Large intestine (tissue), 3 donors: ENCODE measurements at regions not wholly inside any gene's neighbourhood (a gene's known extent, or its start where the extent isn't known, plus 50 kb on each side); places are given as distances from the start of the nearest gene placed in this dataset.

Source experiments
- DNase-seq, 2 donors: peaks; one replicate each; pipeline versions ENCODE4 v3.0.0 to v3.0.0-alpha.2; 2013
- H3K27ac ChIP-seq: one replicate; pipeline ENCODE4 v1.5.1; 2013; ENCODE audit warnings: low read length
- H3K27me3 ChIP-seq: 2 replicates; pipeline ENCODE4 v1.6.1; 2013; ENCODE audit warnings: low read length; ENCODE audit not compliant: control insufficient read depth, insufficient read depth
- H3K36me3 ChIP-seq: 2 replicates; pipeline ENCODE4 v1.6.1; 2013; ENCODE audit warnings: low read length; ENCODE audit not compliant: control insufficient read depth, insufficient read depth
- H3K4me1 ChIP-seq: one replicate; pipeline ENCODE4 v1.6.1; 2013; ENCODE audit warnings: low read length; ENCODE audit not compliant: control insufficient read depth, insufficient read depth
- H3K4me3 ChIP-seq: one replicate; pipeline ENCODE4 v1.5.1; 2013; ENCODE audit warnings: low read length
- H3K9me3 ChIP-seq: one replicate; pipeline ENCODE4 v1.6.1; 2013; ENCODE audit warnings: mild to moderate bottlenecking, low read depth, low read length, moderate library complexity; ENCODE audit not compliant: control insufficient read depth
- WGBS: methylation state at CpG from one replicate; pipeline ENCODE4 v1.1.5; 2013; ENCODE audit warnings: low lambda C conversion rate; ENCODE audit not compliant: insufficient coverage; 5-methylcytosine and 5-hydroxymethylcytosine counted together

- Histone ChIP-seq H3K27me3 (no peaks in the 10 kb centered on the region), H3K36me3 (no peaks in the 10 kb centered on the region), H3K27ac (peak overlapping the region; percentile 94), H3K4me1 (peaks cover 53% of the 10 kb centered on the region), H3K4me3 (no peak overlapping the region), H3K9me3 (peaks cover 4% of the 10 kb centered on the region)
- WGBS, result no CpG with 5 or more reads among the region's 13 CpGs
- no peak for DNase-seq
These were observed 73.0 kb upstream of the TMPRSS2 start for GRCh38 chr21:41580758-41581554.

- Histone ChIP-seq H3K4me3 (no peak overlapping the region), H3K9me3 (peaks cover 8% of the 10 kb centered on the region), H3K27me3 (no peaks in the 10 kb centered on the region), H3K36me3 (no peaks in the 10 kb centered on the region), H3K4me1 (peaks cover 53% of the 10 kb centered on the region), H3K27ac (peak overlapping the region; percentile 94)
- 20% methylated on average over 1 of the region's 4 CpGs for WGBS
- peak; percentile 92 to 98 for DNase-seq
These were observed 71.7 kb upstream of the TMPRSS2 start for GRCh38 chr21:41579692-41580091.

GRCh38 chr21:41578716-41579115, 70.8 kb upstream of the TMPRSS2 start:
- no peaks in the 10 kb centered on the region for H3K27me3 ChIP-seq
- DNase-seq, result peak in 1 of 2 donors; percentile 76
- WGBS, result 60% methylated on average over 1 of the region's 2 CpGs
- no peak overlapping the region for H3K4me3 ChIP-seq
- no peaks in the 10 kb centered on the region for H3K36me3 ChIP-seq
- peak overlapping the region; percentile 94 for H3K27ac ChIP-seq
- peaks cover 57% of the 10 kb centered on the region for H3K4me1 ChIP-seq
- peaks cover 10% of the 10 kb centered on the region for H3K9me3 ChIP-seq

- Histone ChIP-seq H3K27me3 (no peaks in the 10 kb centered on the region), H3K9me3 (peaks cover 10% of the 10 kb centered on the region), H3K27ac (peak overlapping the region; percentile 94), H3K4me1 (peaks cover 51% of the 10 kb centered on the region), H3K36me3 (no peaks in the 10 kb centered on the region), H3K4me3 (no peak overlapping the region)
- no peak for DNase-seq
- 100% methylated on average over 1 of the region's 1 CpG for WGBS
These were observed 70.1 kb upstream of the TMPRSS2 start for GRCh38 chr21:41578083-41578482.

GRCh38 chr21:41576013-41576615, 68.2 kb upstream of the TMPRSS2 start:
- H3K27me3 ChIP-seq, result no peaks in the 10 kb centered on the region
- H3K27ac ChIP-seq, result no peak overlapping the region
- DNase-seq, result peak in 1 of 2 donors; percentile 59
- no CpG with 5 or more reads among the region's 4 CpGs for WGBS
- no peak overlapping the region for H3K4me3 ChIP-seq
- no peaks in the 10 kb centered on the region for H3K36me3 ChIP-seq
- peaks cover 18% of the 10 kb centered on the region for H3K9me3 ChIP-seq
- peaks cover 31% of the 10 kb centered on the region for H3K4me1 ChIP-seq

GRCh38 chr21:41573902-41574690, 66.1 kb upstream of the TMPRSS2 start:
- Histone ChIP-seq H3K27me3 (no peaks in the 10 kb centered on the region), H3K4me1 (peaks cover 15% of the 10 kb centered on the region), H3K36me3 (no peaks in the 10 kb centered on the region), H3K4me3 (no peak overlapping the region), H3K27ac (peak overlapping the region; percentile 65), H3K9me3 (peaks cover 18% of the 10 kb centered on the region)
- DNase-seq, result peak; percentile 54 to 86
- WGBS, result 40% methylated on average over 1 of the region's 5 CpGs

- Histone ChIP-seq H3K4me1 (peaks cover 18% of the 10 kb centered on the region), H3K27me3 (no peaks in the 10 kb centered on the region), H3K36me3 (no peaks in the 10 kb centered on the region), H3K4me3 (no peak overlapping the region), H3K9me3 (peaks cover 14% of the 10 kb centered on the region), H3K27ac (peak overlapping the region; percentile 21)
- no peak for DNase-seq
These were observed 64.1 kb upstream of the TMPRSS2 start for GRCh38 chr21:41571938-41572510.

- no peak overlapping the region for H3K27ac ChIP-seq
- peaks cover 18% of the 10 kb centered on the region for H3K4me1 ChIP-seq
- no peaks in the 10 kb centered on the region for H3K36me3 ChIP-seq
- DNase-seq, result no peak
- no peak overlapping the region for H3K4me3 ChIP-seq
- WGBS, result 82% methylated on average over 7 of the region's 7 CpGs
- peaks cover 14% of the 10 kb centered on the region for H3K9me3 ChIP-seq
- no peaks in the 10 kb centered on the region for H3K27me3 ChIP-seq
These were observed 62.9 kb upstream of the TMPRSS2 start for GRCh38 chr21:41570791-41571355.

GRCh38 chr21:41568606-41569385, 60.8 kb upstream of the TMPRSS2 start:
- H3K27ac ChIP-seq, result peak overlapping the region; percentile 31
- H3K4me1 ChIP-seq, result peaks cover 25% of the 10 kb centered on the region
- H3K9me3 ChIP-seq, result peaks cover 9% of the 10 kb centered on the region
- H3K4me3 ChIP-seq, result no peak overlapping the region
- 100% methylated on average over 3 of the region's 14 CpGs for WGBS
- no peaks in the 10 kb centered on the region for H3K27me3 ChIP-seq
- H3K36me3 ChIP-seq, result no peaks in the 10 kb centered on the region
- DNase-seq, result peak in 1 of 2 donors; percentile 62
